ENCODE measurements at regions not wholly inside any gene's neighbourhood (a gene's known extent, or its start where the extent isn't known, plus 50 kb on each side); places are given as distances from the start of the nearest gene placed in this dataset.

DNA sequence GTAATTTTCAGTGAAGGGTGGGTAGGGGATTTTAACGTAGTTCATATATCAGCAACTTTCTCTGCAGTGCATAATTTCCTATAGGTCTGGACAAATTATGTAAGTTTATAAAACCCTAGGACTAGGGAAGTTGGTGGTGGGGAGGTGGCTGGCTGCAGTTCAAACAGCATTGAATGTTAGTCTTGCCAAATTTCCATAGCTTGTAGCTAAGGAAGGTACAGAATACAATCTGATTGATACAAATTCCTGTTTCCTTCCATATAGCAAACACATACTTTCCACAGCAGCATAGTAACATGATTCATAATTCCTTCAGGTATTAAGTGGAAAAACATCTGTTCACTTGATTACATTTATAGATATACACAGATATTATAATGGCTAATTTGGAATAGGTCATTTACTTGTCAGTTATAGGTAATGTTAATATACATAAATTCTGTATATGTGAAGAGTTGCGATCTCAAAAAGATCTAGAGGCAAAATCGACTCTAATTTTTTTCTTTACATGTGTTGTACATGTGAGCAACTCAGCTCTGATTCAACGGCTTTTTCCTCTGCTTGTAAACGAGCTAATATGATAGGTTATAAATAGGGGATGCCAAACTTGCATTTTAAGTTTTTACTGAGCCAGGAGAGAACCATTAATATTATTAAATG, 233.4 kb upstream of the CSNK1A1L start:
- no peaks in the 10 kb centered on the region for H3K27me3 ChIP-seq (ENCODE audit: insufficient read depth, low read length, poor library complexity)
- H3K79me2 ChIP-seq (ENCODE audit: control insufficient read depth, insufficient read depth, low read length): no peaks in the 10 kb centered on the region
- H2AK5ac ChIP-seq (ENCODE audit: low read length): no peak overlapping the region
- no peak overlapping the region for H3K4ac ChIP-seq (ENCODE audit: low read depth, low read length)
- no peaks in the 10 kb centered on the region for H3K79me1 ChIP-seq (ENCODE audit: low read length)
- DNase-seq: no peak
- no peak overlapping the region for H3K4me2 ChIP-seq (ENCODE audit: low read length)
- no peak overlapping the region for H2BK120ac ChIP-seq (ENCODE audit: low read depth, low read length)
- H4K5ac ChIP-seq (ENCODE audit: low read length): no peak overlapping the region
- no peaks in the 10 kb centered on the region for H3K4me1 ChIP-seq (ENCODE audit: control insufficient read depth, low read depth, low read length)
- no peak overlapping the region for H3K27ac ChIP-seq (ENCODE audit: low read depth, low read length)
- no CpG with 5 or more reads among the region's 5 CpGs for WGBS (ENCODE audit: extremely low coverage, insufficient coverage, low lambda C conversion rate)
- H2BK15ac ChIP-seq (replicated peaks; ENCODE audit: low read depth): no peak overlapping the region
- H3K36me3 ChIP-seq (ENCODE audit: control insufficient read depth, insufficient read depth, low read length): no peaks in the 10 kb centered on the region
- no peak overlapping the region for H3K18ac ChIP-seq (ENCODE audit: low read length)
- no peak overlapping the region for H4K8ac ChIP-seq (ENCODE audit: low read depth, low read length)
- H3K56ac ChIP-seq (ENCODE audit: low read length): no peak overlapping the region
- no peak overlapping the region for H3K9ac ChIP-seq (ENCODE audit: low read length)
- H2BK5ac ChIP-seq (ENCODE audit: low read length): no peak overlapping the region
- no peak overlapping the region for H3K23ac ChIP-seq (ENCODE audit: low read length)
- no peak overlapping the region for H3K4me3 ChIP-seq (ENCODE audit: low read length)

DNA sequence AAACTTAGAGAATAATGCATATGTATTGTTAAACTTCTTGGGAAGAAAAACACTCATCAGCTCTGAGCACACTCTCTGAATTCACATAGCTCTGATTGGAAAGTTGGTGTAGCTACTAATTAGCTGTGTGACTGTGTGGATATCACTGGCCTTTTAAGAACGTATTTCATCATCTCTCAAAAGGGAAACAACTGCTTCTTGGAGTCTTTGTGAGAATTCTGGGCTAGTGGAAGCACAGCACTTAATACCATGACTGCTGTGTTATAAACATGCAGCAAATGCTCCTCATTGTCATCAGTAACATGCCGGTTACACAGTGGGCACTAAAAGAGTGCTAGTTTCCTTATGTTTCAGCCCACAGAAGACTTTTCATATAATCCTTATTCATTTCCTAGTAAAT, 220.9 kb upstream of the CSNK1A1L start:
- H3K79me1 ChIP-seq (ENCODE audit: low read length): no peaks in the 10 kb centered on the region
- no peak overlapping the region for H4K5ac ChIP-seq (ENCODE audit: low read length)
- no peak overlapping the region for H3K4ac ChIP-seq (ENCODE audit: low read depth, low read length)
- no peak overlapping the region for H2BK5ac ChIP-seq (ENCODE audit: low read length)
- no peaks in the 10 kb centered on the region for H3K79me2 ChIP-seq (ENCODE audit: control insufficient read depth, insufficient read depth, low read length)
- H3K4me2 ChIP-seq (ENCODE audit: low read length): no peak overlapping the region
- H2AK5ac ChIP-seq (ENCODE audit: low read length): no peak overlapping the region
- no peak overlapping the region for H3K27ac ChIP-seq (ENCODE audit: low read depth, low read length)
- no peaks in the 10 kb centered on the region for H3K4me1 ChIP-seq (ENCODE audit: control insufficient read depth, low read depth, low read length)
- H2BK120ac ChIP-seq (ENCODE audit: low read depth, low read length): no peak overlapping the region
- no peak for DNase-seq
- H2BK15ac ChIP-seq (replicated peaks; ENCODE audit: low read depth): no peak overlapping the region
- H3K18ac ChIP-seq (ENCODE audit: low read length): no peak overlapping the region
- H3K4me3 ChIP-seq (ENCODE audit: low read length): no peak overlapping the region
- no peak overlapping the region for H4K8ac ChIP-seq (ENCODE audit: low read depth, low read length)
- no peak overlapping the region for H3K56ac ChIP-seq (ENCODE audit: low read length)
- no CpG with 5 or more reads among the region's 2 CpGs for WGBS (ENCODE audit: extremely low coverage, insufficient coverage, low lambda C conversion rate)
- H3K27me3 ChIP-seq (ENCODE audit: insufficient read depth, low read length, poor library complexity): no peaks in the 10 kb centered on the region
- H3K9ac ChIP-seq (ENCODE audit: low read length): no peak overlapping the region
- H3K36me3 ChIP-seq (ENCODE audit: control insufficient read depth, insufficient read depth, low read length): no peaks in the 10 kb centered on the region
- H3K23ac ChIP-seq (ENCODE audit: low read length): no peak overlapping the region

DNA sequence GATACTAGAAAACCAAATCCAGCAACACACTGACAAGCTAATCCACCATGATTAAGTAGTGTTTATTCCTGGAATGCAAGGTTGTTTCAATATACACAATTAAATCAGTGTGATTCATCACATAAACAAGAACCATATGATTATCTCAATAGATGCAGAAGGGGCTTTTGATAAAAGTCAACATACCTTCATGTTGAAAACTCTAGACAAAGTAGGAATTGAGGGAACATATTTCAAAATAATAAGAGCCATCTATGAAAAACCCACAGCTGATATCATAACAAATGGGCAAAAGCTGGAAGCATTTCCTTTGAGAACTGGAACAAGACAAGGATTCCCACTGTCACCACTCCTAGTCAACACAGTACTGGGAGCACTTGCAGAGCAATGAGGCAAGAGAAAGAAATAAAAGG, 213.6 kb upstream of the CSNK1A1L start:
- H3K27me3 ChIP-seq (ENCODE audit: insufficient read depth, low read length, poor library complexity): no peaks in the 10 kb centered on the region
- H4K5ac ChIP-seq (ENCODE audit: low read length): no peak overlapping the region
- H2AK5ac ChIP-seq (ENCODE audit: low read length): no peak overlapping the region
- no peak overlapping the region for H2BK120ac ChIP-seq (ENCODE audit: low read depth, low read length)
- no peak overlapping the region for H3K4me3 ChIP-seq (ENCODE audit: low read length)
- no peak overlapping the region for H2BK15ac ChIP-seq (replicated peaks; ENCODE audit: low read depth)
- DNase-seq: no peak
- no peak overlapping the region for H3K18ac ChIP-seq (ENCODE audit: low read length)
- no peak overlapping the region for H4K8ac ChIP-seq (ENCODE audit: low read depth, low read length)
- no peak overlapping the region for H3K4ac ChIP-seq (ENCODE audit: low read depth, low read length)
- no peak overlapping the region for H2BK5ac ChIP-seq (ENCODE audit: low read length)
- H3K4me1 ChIP-seq (ENCODE audit: control insufficient read depth, low read depth, low read length): no peaks in the 10 kb centered on the region
- H3K27ac ChIP-seq (ENCODE audit: low read depth, low read length): no peak overlapping the region
- no peak overlapping the region for H3K23ac ChIP-seq (ENCODE audit: low read length)
- H3K56ac ChIP-seq (ENCODE audit: low read length): no peak overlapping the region
- H3K36me3 ChIP-seq (ENCODE audit: control insufficient read depth, insufficient read depth, low read length): no peaks in the 10 kb centered on the region
- no peaks in the 10 kb centered on the region for H3K79me1 ChIP-seq (ENCODE audit: low read length)
- no peaks in the 10 kb centered on the region for H3K79me2 ChIP-seq (ENCODE audit: control insufficient read depth, insufficient read depth, low read length)
- no peak overlapping the region for H3K4me2 ChIP-seq (ENCODE audit: low read length)
- no peak overlapping the region for H3K9ac ChIP-seq (ENCODE audit: low read length)

DNA sequence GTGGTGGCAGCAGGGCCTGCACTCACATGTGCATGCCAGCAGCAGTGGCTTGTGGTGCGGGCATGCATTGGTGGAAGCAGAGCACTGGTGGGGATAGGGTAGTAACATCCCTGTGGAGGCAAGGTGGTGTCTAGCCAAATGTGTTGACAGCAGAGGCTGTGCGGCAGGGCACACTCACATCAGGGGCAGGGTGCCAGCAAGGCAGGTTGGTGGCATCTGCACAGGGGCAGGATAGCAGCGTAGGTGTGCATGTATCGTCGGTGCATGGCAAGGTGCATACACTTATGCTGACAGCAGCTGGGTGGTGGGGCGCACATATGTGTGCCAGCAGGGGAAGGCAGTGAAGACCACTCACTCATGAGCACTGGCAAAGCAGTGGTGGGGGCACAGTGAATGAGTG, 211.5 kb upstream of the CSNK1A1L start:
- no peak overlapping the region for H3K4ac ChIP-seq (ENCODE audit: low read depth, low read length)
- no peak overlapping the region for H3K4me3 ChIP-seq (ENCODE audit: low read length)
- no peaks in the 10 kb centered on the region for H3K4me1 ChIP-seq (ENCODE audit: control insufficient read depth, low read depth, low read length)
- no peaks in the 10 kb centered on the region for H3K27me3 ChIP-seq (ENCODE audit: insufficient read depth, low read length, poor library complexity)
- H3K79me2 ChIP-seq (ENCODE audit: control insufficient read depth, insufficient read depth, low read length): no peaks in the 10 kb centered on the region
- no peak overlapping the region for H3K4me2 ChIP-seq (ENCODE audit: low read length)
- no peak overlapping the region for H3K9ac ChIP-seq (ENCODE audit: low read length)
- H3K56ac ChIP-seq (ENCODE audit: low read length): no peak overlapping the region
- H2BK15ac ChIP-seq (replicated peaks; ENCODE audit: low read depth): no peak overlapping the region
- H4K5ac ChIP-seq (ENCODE audit: low read length): no peak overlapping the region
- no peak overlapping the region for H2AK5ac ChIP-seq (ENCODE audit: low read length)
- no peak overlapping the region for H3K18ac ChIP-seq (ENCODE audit: low read length)
- no peak overlapping the region for H3K23ac ChIP-seq (ENCODE audit: low read length)
- no CpG with 5 or more reads among the region's 6 CpGs for WGBS (ENCODE audit: extremely low coverage, insufficient coverage, low lambda C conversion rate)
- no peak for DNase-seq
- H2BK120ac ChIP-seq (ENCODE audit: low read depth, low read length): no peak overlapping the region
- H3K27ac ChIP-seq (ENCODE audit: low read depth, low read length): no peak overlapping the region
- H2BK5ac ChIP-seq (ENCODE audit: low read length): no peak overlapping the region
- no peaks in the 10 kb centered on the region for H3K79me1 ChIP-seq (ENCODE audit: low read length)
- no peaks in the 10 kb centered on the region for H3K36me3 ChIP-seq (ENCODE audit: control insufficient read depth, insufficient read depth, low read length)
- H4K8ac ChIP-seq (ENCODE audit: low read depth, low read length): no peak overlapping the region

DNA sequence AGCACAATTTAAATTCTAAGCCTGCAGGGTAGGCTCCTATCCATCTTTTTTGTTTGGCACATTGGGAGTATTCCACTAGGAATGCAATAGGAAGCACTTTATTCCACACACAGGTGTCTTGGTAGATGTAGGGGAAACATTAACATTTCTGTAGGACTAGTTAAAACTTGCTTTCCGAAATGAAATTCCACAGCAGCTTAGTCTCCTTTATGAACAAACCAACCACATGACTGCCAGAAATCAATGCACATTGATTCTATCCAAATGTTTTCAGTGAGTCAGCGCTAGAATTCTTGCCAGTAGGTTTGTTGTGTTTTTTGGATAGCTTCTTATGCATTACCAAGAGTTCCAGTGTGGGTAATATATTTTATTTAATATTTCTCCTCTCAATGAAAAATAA, 207.9 kb upstream of the CSNK1A1L start:
- Histone ChIP-seq H3K56ac (ENCODE audit: low read length) (no peak overlapping the region), H3K4ac (ENCODE audit: low read depth, low read length) (no peak overlapping the region), H4K5ac (ENCODE audit: low read length) (no peak overlapping the region), H3K79me2 (ENCODE audit: control insufficient read depth, insufficient read depth, low read length) (no peaks in the 10 kb centered on the region), H2BK5ac (ENCODE audit: low read length) (no peak overlapping the region), H3K79me1 (ENCODE audit: low read length) (no peaks in the 10 kb centered on the region), H3K4me3 (ENCODE audit: low read length) (no peak overlapping the region), H2BK120ac (ENCODE audit: low read depth, low read length) (no peak overlapping the region), H2AK5ac (ENCODE audit: low read length) (no peak overlapping the region), H4K8ac (ENCODE audit: low read depth, low read length) (no peak overlapping the region), H3K27ac (ENCODE audit: low read depth, low read length) (no peak overlapping the region), H3K4me1 (ENCODE audit: control insufficient read depth, low read depth, low read length) (no peaks in the 10 kb centered on the region), H3K23ac (ENCODE audit: low read length) (no peak overlapping the region), H3K27me3 (ENCODE audit: insufficient read depth, low read length, poor library complexity) (no peaks in the 10 kb centered on the region), H2BK15ac (replicated peaks; ENCODE audit: low read depth) (no peak overlapping the region), H3K36me3 (ENCODE audit: control insufficient read depth, insufficient read depth, low read length) (no peaks in the 10 kb centered on the region), H3K18ac (ENCODE audit: low read length) (no peak overlapping the region), H3K9ac (ENCODE audit: low read length) (no peak overlapping the region), H3K4me2 (ENCODE audit: low read length) (no peak overlapping the region)
- WGBS (ENCODE audit: extremely low coverage, insufficient coverage, low lambda C conversion rate): no CpG with 5 or more reads among the region's 2 CpGs
- no peak for DNase-seq

DNA sequence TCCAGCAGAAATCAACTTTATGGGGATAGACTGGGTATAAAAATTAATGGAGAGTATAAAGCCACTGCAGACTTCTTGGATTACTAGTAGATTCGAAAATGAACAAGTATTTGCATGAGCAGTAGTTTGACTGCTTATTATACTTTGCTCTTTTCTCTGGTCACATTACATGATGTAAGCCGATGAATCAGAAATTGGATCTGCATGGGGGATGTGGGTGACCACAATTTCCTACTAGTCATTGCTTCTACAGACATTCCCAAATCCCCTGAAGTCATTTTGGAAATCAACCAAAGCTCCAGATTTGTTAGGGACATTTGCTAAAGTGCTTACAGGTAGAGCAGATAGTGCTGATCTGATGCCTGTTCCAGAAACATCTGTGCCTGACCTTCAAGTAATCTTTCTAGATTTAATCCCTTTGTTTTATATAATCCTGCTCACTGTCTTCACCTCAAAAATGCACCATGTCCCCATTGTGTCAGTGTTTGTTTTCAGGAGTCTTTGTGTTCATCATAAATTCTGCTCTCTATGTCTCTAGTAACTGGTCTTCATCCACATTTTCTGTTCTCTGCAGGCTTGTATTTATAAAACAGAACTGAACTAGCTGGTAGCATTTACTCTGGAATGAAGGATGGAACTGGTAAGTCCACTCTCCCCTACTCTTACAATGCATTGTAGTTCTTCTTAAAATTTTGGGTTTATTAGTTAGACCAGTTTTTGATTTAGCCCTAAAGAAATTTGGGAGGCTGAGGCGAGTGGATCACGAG, 201.5 kb upstream of the CSNK1A1L start:
- H3K18ac ChIP-seq (ENCODE audit: low read length): no peak overlapping the region
- no peak overlapping the region for H3K56ac ChIP-seq (ENCODE audit: low read length)
- no peaks in the 10 kb centered on the region for H3K36me3 ChIP-seq (ENCODE audit: control insufficient read depth, insufficient read depth, low read length)
- H2BK5ac ChIP-seq (ENCODE audit: low read length): no peak overlapping the region
- no peak overlapping the region for H3K27ac ChIP-seq (ENCODE audit: low read depth, low read length)
- H2BK15ac ChIP-seq (replicated peaks; ENCODE audit: low read depth): no peak overlapping the region
- no peak overlapping the region for H3K9ac ChIP-seq (ENCODE audit: low read length)
- no peak overlapping the region for H3K4me2 ChIP-seq (ENCODE audit: low read length)
- H3K23ac ChIP-seq (ENCODE audit: low read length): no peak overlapping the region
- WGBS (ENCODE audit: extremely low coverage, insufficient coverage, low lambda C conversion rate): no CpG with 5 or more reads among the region's 4 CpGs
- H3K79me2 ChIP-seq (ENCODE audit: control insufficient read depth, insufficient read depth, low read length): no peaks in the 10 kb centered on the region
- no peak overlapping the region for H2AK5ac ChIP-seq (ENCODE audit: low read length)
- H4K5ac ChIP-seq (ENCODE audit: low read length): no peak overlapping the region
- H3K27me3 ChIP-seq (ENCODE audit: insufficient read depth, low read length, poor library complexity): no peaks in the 10 kb centered on the region
- H3K4me1 ChIP-seq (ENCODE audit: control insufficient read depth, low read depth, low read length): no peaks in the 10 kb centered on the region
- DNase-seq: no peak
- H3K4me3 ChIP-seq (ENCODE audit: low read length): no peak overlapping the region
- no peak overlapping the region for H4K8ac ChIP-seq (ENCODE audit: low read depth, low read length)
- no peak overlapping the region for H2BK120ac ChIP-seq (ENCODE audit: low read depth, low read length)
- H3K79me1 ChIP-seq (ENCODE audit: low read length): no peaks in the 10 kb centered on the region
- H3K4ac ChIP-seq (ENCODE audit: low read depth, low read length): no peak overlapping the region

Data from mesendoderm (in vitro differentiated cells).